HCT116 (cell line): ENCODE measurements at regions not wholly inside any gene's neighbourhood (a gene's known extent, or its start where the extent isn't known, plus 50 kb on each side); places are given as distances from the start of the nearest gene placed in this dataset.

ENCODE experiments used
- CTCF ChIP-seq, 3 experiments: fragments of 200-600 bp in 1 of 3; sonication (generic) in 1 of 3; IDR thresholded peaks in 2 of 3; conservative IDR thresholded peaks in 1 of 3; 2 replicates each; pipeline ENCODE4 v1.5.1; 2012 to 2017; ENCODE audit warnings: low read depth in 2 of 3, low read length in 2 of 3, antibody characterized with exemption in 1 of 3, borderline replicate concordance in 1 of 3, control low read depth in 1 of 3, mild to moderate bottlenecking in 1 of 3, mixed read lengths in 1 of 3, mixed run types in 1 of 3, moderate library complexity in 1 of 3; ENCODE audit not compliant: insufficient read depth in 1 of 3
- POLR2A ChIP-seq: IDR thresholded peaks from 2 replicates; pipeline ENCODE4 v1.7.0; 2011; ENCODE audit warnings: borderline replicate concordance; ENCODE audit not compliant: insufficient read depth, insufficient read length; ENCODE audit errors: extremely low read depth
- REST ChIP-seq: IDR thresholded peaks from 2 replicates; pipeline ENCODE4 v1.6.1; 2012; ENCODE audit warnings: low read depth
- SIN3A ChIP-seq: IDR thresholded peaks from 2 replicates; pipeline ENCODE4 v1.6.1; 2012; ENCODE audit warnings: low read depth
- TCF7L2 ChIP-seq: IDR thresholded peaks from 2 replicates; pipeline ENCODE4 v1.7.0; 2011; ENCODE audit warnings: borderline replicate concordance, inconsistent platforms; ENCODE audit not compliant: insufficient read depth, insufficient read length; ENCODE audit errors: extremely low read depth
- YY1 ChIP-seq: IDR thresholded peaks from 2 replicates; pipeline ENCODE4 v1.6.1; 2011; ENCODE audit warnings: low read length, low read depth, moderate library complexity, mild to moderate bottlenecking; ENCODE audit not compliant: insufficient replicate concordance; ENCODE audit errors: extremely low read depth

GRCh38 chr12:83954071-83954789 lies 958.4 kb downstream of the SLC6A15 start:
- TF ChIP-seq CTCF (IDR thresholded peaks at IDR 0.05 in 2 of 3, conservative IDR thresholded peaks at IDR 0.05 in 1 of 3; ENCODE audit: borderline replicate concordance in 1 of 3, insufficient read depth in 1 of 3, low read depth in 2 of 3, low read length in 2 of 3) (no peak), POLR2A (no peak), REST (no peak), TCF7L2 (no peak), SIN3A (no peak), YY1 (no peak)
